Right lobe of liver (tissue), 4 donors: ENCODE measurements at regions not wholly inside any gene's neighbourhood (a gene's known extent, or its start where the extent isn't known, plus 50 kb on each side); places are given as distances from the start of the nearest gene placed in this dataset.

Source experiments
- POLR2A ChIP-seq: fragments of 450-650 bp; IDR thresholded peaks from one replicate; pipeline ENCODE4 v1.6.1; 2017; ENCODE audit warnings: antibody characterized with exemption, mild to moderate bottlenecking
- TF ChIP-seq, protein P1 (sequence below), 4 donors: fragments of 200-600 bp in 3 of 4; fragments of 450-650 bp in 1 of 4; IDR thresholded peaks; one replicate each; pipeline versions ENCODE4 v1.5.1 to v1.8.0; 2016 to 2022; ENCODE audit warnings: antibody characterized with exemption in 4 of 4, mild to moderate bottlenecking in 2 of 4
- donor health status: DM: no; HTN: no; CAD: no.
- donor health status: DM: no; HTN: no; CAD: no.
- donor health status: DM: no; HTN: yes; CAD: no.

DNA sequence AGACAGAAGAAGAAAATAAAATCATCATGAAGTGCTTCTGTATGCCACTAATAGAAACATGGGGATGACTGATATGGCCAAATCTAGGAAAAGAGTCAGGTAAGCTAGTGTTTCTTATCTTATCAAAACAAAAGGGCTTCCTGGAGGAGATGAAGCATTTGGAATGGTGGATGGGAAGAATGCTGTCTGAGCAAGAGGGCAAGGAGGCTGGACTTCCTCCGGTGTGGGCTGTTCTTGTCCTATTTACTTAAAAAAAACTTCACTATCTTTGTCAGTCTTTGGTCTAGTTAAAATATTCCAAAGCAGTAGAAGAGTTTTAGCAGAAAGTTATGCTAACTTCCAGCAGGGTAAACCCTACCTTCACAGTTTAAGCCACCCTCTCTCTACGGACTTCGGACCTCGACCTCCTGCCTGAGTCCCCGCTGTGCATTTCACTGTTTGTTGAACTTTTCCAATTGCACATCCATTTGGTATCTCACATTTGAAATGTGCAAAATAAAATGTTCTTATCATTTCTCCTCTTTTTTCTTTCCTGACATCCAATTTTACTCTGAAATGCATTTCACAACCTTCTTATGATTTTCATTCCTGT lies 64.8 kb upstream of the TSPAN2 start:
- TF ChIP-seq, protein P1, sequence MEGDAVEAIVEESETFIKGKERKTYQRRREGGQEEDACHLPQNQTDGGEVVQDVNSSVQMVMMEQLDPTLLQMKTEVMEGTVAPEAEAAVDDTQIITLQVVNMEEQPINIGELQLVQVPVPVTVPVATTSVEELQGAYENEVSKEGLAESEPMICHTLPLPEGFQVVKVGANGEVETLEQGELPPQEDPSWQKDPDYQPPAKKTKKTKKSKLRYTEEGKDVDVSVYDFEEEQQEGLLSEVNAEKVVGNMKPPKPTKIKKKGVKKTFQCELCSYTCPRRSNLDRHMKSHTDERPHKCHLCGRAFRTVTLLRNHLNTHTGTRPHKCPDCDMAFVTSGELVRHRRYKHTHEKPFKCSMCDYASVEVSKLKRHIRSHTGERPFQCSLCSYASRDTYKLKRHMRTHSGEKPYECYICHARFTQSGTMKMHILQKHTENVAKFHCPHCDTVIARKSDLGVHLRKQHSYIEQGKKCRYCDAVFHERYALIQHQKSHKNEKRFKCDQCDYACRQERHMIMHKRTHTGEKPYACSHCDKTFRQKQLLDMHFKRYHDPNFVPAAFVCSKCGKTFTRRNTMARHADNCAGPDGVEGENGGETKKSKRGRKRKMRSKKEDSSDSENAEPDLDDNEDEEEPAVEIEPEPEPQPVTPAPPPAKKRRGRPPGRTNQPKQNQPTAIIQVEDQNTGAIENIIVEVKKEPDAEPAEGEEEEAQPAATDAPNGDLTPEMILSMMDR (IDR thresholded peaks at IDR 0.05), result no peak
- no peak for TF ChIP-seq POLR2A
